ENCODE measurements at regions not wholly inside any gene's neighbourhood (a gene's known extent, or its start where the extent isn't known, plus 50 kb on each side); places are given as distances from the start of the nearest gene placed in this dataset.

DNA sequence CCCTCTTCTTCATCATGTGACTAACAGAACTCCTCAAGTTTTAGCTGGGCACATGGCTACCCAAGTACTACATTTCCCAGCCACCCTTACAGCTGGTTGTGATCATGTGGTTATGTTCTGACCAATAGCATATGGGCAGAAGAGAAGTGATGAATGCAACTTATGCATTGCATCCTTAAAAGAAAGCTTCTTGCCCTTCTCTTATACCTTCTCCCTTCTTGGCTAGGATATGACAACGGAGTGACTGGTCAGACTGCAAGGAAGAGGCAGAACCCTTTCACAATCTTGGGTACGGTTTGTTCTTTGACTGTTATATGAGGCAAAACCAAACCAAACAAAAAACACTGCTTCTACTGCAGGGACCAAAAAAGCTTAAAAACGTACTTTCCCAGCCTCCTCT lies 66.5 kb upstream of the MAX start:
- TF ChIP-seq, protein P1, sequence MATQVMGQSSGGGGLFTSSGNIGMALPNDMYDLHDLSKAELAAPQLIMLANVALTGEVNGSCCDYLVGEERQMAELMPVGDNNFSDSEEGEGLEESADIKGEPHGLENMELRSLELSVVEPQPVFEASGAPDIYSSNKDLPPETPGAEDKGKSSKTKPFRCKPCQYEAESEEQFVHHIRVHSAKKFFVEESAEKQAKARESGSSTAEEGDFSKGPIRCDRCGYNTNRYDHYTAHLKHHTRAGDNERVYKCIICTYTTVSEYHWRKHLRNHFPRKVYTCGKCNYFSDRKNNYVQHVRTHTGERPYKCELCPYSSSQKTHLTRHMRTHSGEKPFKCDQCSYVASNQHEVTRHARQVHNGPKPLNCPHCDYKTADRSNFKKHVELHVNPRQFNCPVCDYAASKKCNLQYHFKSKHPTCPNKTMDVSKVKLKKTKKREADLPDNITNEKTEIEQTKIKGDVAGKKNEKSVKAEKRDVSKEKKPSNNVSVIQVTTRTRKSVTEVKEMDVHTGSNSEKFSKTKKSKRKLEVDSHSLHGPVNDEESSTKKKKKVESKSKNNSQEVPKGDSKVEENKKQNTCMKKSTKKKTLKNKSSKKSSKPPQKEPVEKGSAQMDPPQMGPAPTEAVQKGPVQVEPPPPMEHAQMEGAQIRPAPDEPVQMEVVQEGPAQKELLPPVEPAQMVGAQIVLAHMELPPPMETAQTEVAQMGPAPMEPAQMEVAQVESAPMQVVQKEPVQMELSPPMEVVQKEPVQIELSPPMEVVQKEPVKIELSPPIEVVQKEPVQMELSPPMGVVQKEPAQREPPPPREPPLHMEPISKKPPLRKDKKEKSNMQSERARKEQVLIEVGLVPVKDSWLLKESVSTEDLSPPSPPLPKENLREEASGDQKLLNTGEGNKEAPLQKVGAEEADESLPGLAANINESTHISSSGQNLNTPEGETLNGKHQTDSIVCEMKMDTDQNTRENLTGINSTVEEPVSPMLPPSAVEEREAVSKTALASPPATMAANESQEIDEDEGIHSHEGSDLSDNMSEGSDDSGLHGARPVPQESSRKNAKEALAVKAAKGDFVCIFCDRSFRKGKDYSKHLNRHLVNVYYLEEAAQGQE (IDR thresholded peaks at IDR 0.05) = no peak
- TF ChIP-seq, protein P2, sequence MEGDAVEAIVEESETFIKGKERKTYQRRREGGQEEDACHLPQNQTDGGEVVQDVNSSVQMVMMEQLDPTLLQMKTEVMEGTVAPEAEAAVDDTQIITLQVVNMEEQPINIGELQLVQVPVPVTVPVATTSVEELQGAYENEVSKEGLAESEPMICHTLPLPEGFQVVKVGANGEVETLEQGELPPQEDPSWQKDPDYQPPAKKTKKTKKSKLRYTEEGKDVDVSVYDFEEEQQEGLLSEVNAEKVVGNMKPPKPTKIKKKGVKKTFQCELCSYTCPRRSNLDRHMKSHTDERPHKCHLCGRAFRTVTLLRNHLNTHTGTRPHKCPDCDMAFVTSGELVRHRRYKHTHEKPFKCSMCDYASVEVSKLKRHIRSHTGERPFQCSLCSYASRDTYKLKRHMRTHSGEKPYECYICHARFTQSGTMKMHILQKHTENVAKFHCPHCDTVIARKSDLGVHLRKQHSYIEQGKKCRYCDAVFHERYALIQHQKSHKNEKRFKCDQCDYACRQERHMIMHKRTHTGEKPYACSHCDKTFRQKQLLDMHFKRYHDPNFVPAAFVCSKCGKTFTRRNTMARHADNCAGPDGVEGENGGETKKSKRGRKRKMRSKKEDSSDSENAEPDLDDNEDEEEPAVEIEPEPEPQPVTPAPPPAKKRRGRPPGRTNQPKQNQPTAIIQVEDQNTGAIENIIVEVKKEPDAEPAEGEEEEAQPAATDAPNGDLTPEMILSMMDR (IDR thresholded peaks at IDR 0.05; ENCODE audit: low read depth, low read length, missing input control) = no peak
